NB4 (cell line): ENCODE measurements at regions not wholly inside any gene's neighbourhood (a gene's known extent, or its start where the extent isn't known, plus 50 kb on each side); places are given as distances from the start of the nearest gene placed in this dataset.

ENCODE experiments used
- DNase-seq: peaks from one replicate; pipeline ENCODE4 v3.0.0; 2010; ENCODE audit warnings: low read depth
- H3K4me3 ChIP-seq: one replicate; pipeline ENCODE4 v1.5.1; 2011; ENCODE audit warnings: mild to moderate bottlenecking, low read depth, low read length, moderate library complexity
- CTCF ChIP-seq: IDR thresholded peaks from one replicate; pipeline ENCODE4 v1.5.1; 2012; ENCODE audit warnings: low read depth, low read length
- MAX ChIP-seq: IDR thresholded peaks from 2 replicates; pipeline ENCODE4 v1.6.1; 2011; ENCODE audit warnings: low read depth, low read length
- MYC ChIP-seq: IDR thresholded peaks from 2 replicates; pipeline ENCODE4 v1.6.1; 2011; ENCODE audit warnings: low read depth, low read length
- POLR2A ChIP-seq: IDR thresholded peaks from 2 replicates; pipeline ENCODE4 v1.6.1; 2011; ENCODE audit warnings: mild to moderate bottlenecking; ENCODE audit not compliant: insufficient read length; ENCODE audit errors: extremely low read depth

GRCh38 chr18:59988098-59988706 lies 88.4 kb downstream of the PMAIP1 start:
- DNase-seq, result peak; percentile 66
- TF ChIP-seq MAX (no peak), CTCF (peak; percentile 83)

GRCh38 chr18:59987102-59987501 lies 87.3 kb downstream of the PMAIP1 start:
- TF ChIP-seq CTCF, result no peak
- TF ChIP-seq POLR2A, result no peak
- no peak for TF ChIP-seq MAX
- no peak for TF ChIP-seq MYC
- DNase-seq, result peak; percentile 11
- no peak overlapping the region for H3K4me3 ChIP-seq

More at GRCh38 chr18:59988098-59988706, 88.4 kb downstream of the PMAIP1 start:
- no peak overlapping the region for H3K4me3 ChIP-seq

- TF ChIP-seq CTCF, result no peak
- no peak for TF ChIP-seq POLR2A
- TF ChIP-seq MYC, result no peak
- TF ChIP-seq MAX, result no peak
- H3K4me3 ChIP-seq, result no peak overlapping the region
- no peak for DNase-seq
Observed at GRCh38 chr18:59986139-59986538, 86.3 kb downstream of the PMAIP1 start.

- no peak for DNase-seq
- no peak overlapping the region for H3K4me3 ChIP-seq
- TF ChIP-seq CTCF (no peak), MYC (no peak), MAX (no peak), POLR2A (no peak)
Observed at GRCh38 chr18:59985289-59985688, 85.5 kb downstream of the PMAIP1 start.

- no peak overlapping the region for H3K4me3 ChIP-seq
- TF ChIP-seq POLR2A (no peak), MAX (no peak), MYC (no peak), CTCF (no peak)
- DNase-seq, result no peak
Observed at GRCh38 chr18:59983506-59983905, 83.7 kb downstream of the PMAIP1 start.

- DNase-seq, result no peak
- TF ChIP-seq MAX (no peak), POLR2A (no peak), MYC (no peak), CTCF (no peak)
- H3K4me3 ChIP-seq, result no peak overlapping the region
Observed at GRCh38 chr18:59980188-59980637, 80.4 kb downstream of the PMAIP1 start.
